ENCODE measurements at regions not wholly inside any gene's neighbourhood (a gene's known extent, or its start where the extent isn't known, plus 50 kb on each side); places are given as distances from the start of the nearest gene placed in this dataset.
"Not testable (repeated sequence)": the region's sequence is repeated elsewhere in the genome, so short reads cannot be mapped to it uniquely, and the experiment has no call there.

- Histone ChIP-seq H2AFZ (no peak overlapping the region), H3K9me3 (ENCODE audit: low read depth) (no peaks in the 10 kb centered on the region), H3K4me1 (ENCODE audit: insufficient read depth) (no peaks in the 10 kb centered on the region), H3K36me3 (replicated peaks; ENCODE audit: insufficient read depth, low read depth) (no peaks in the 10 kb centered on the region), H3K9me2 (replicated peaks; ENCODE audit: insufficient read depth) (no peaks in the 10 kb centered on the region), H3K79me2 (no peaks in the 10 kb centered on the region), H3K4me3 (no peak overlapping the region), H3K4me2 (no peak overlapping the region), H3K27ac (no peak overlapping the region), H3K27me3 (no peaks in the 10 kb centered on the region), H4K20me1 (ENCODE audit: insufficient read depth, poor library complexity, severe bottlenecking) (no peaks in the 10 kb centered on the region)
- WGBS (ENCODE audit: low lambda C conversion rate, missing lambda C conversion rate), result 92% methylated on average over 1 of the region's 1 CpG
- no peak for DNase-seq (ENCODE audit: low spot score)
- TF ChIP-seq EZH2 (IDR thresholded peaks at IDR 0.05; ENCODE audit: borderline replicate concordance) (no peak), CTCF (IDR thresholded peaks at IDR 0.05; ENCODE audit: poor library complexity) (no peak), EZH2phosphoT487 (IDR thresholded peaks at IDR 0.05; ENCODE audit: low read depth, severe bottlenecking, unreplicated experiment) (no peak)
These were observed 339.3 kb downstream of the NSUN3 start for GRCh38 chr3:94402126-94402525.

GRCh38 chr3:94405258-94406035 is 342.6 kb downstream of the NSUN3 start:
- TF ChIP-seq CTCF (IDR thresholded peaks at IDR 0.05; ENCODE audit: poor library complexity) (no peak), EZH2phosphoT487 (IDR thresholded peaks at IDR 0.05; ENCODE audit: low read depth, severe bottlenecking, unreplicated experiment) (no peak), EZH2 (IDR thresholded peaks at IDR 0.05; ENCODE audit: borderline replicate concordance) (no peak)
- Histone ChIP-seq H3K27ac (no peak overlapping the region), H3K9me3 (ENCODE audit: low read depth) (no peaks in the 10 kb centered on the region), H3K4me1 (ENCODE audit: insufficient read depth) (no peaks in the 10 kb centered on the region), H3K9me2 (replicated peaks; ENCODE audit: insufficient read depth) (no peaks in the 10 kb centered on the region), H3K79me2 (no peaks in the 10 kb centered on the region), H4K20me1 (ENCODE audit: insufficient read depth, poor library complexity, severe bottlenecking) (no peaks in the 10 kb centered on the region), H3K36me3 (replicated peaks; ENCODE audit: insufficient read depth, low read depth) (no peaks in the 10 kb centered on the region), H3K4me2 (no peak overlapping the region), H3K27me3 (no peaks in the 10 kb centered on the region), H2AFZ (no peak overlapping the region), H3K4me3 (no peak overlapping the region)
- DNase-seq (ENCODE audit: low spot score), result no peak
- WGBS (ENCODE audit: low lambda C conversion rate, missing lambda C conversion rate), result 89% methylated on average over 5 of the region's 5 CpGs

- no peak for DNase-seq (ENCODE audit: low spot score)
- no peaks in the 10 kb centered on the region for H3K79me2 ChIP-seq
- H3K4me2 ChIP-seq, result no peak overlapping the region
- no peaks in the 10 kb centered on the region for H3K27me3 ChIP-seq
- H3K4me1 ChIP-seq (ENCODE audit: insufficient read depth), result no peaks in the 10 kb centered on the region
- no peaks in the 10 kb centered on the region for H3K9me3 ChIP-seq (ENCODE audit: low read depth)
- TF ChIP-seq EZH2phosphoT487 (IDR thresholded peaks at IDR 0.05; ENCODE audit: low read depth, severe bottlenecking, unreplicated experiment), result no peak
- TF ChIP-seq CTCF (IDR thresholded peaks at IDR 0.05; ENCODE audit: poor library complexity), result no peak
- TF ChIP-seq EZH2 (IDR thresholded peaks at IDR 0.05; ENCODE audit: borderline replicate concordance), result no peak
- H3K36me3 ChIP-seq (replicated peaks; ENCODE audit: insufficient read depth, low read depth), result no peaks in the 10 kb centered on the region
- no peak overlapping the region for H3K27ac ChIP-seq
- H3K9me2 ChIP-seq (replicated peaks; ENCODE audit: insufficient read depth), result no peaks in the 10 kb centered on the region
- no peak overlapping the region for H3K4me3 ChIP-seq
- no peak overlapping the region for H2AFZ ChIP-seq
- H4K20me1 ChIP-seq (ENCODE audit: insufficient read depth, poor library complexity, severe bottlenecking), result no peaks in the 10 kb centered on the region
These were observed 343.7 kb downstream of the NSUN3 start for GRCh38 chr3:94406595-94406994.

GRCh38 chr3:94412936-94413335 is 350.1 kb downstream of the NSUN3 start:
- not testable (repeated sequence) for H3K36me3 ChIP-seq (replicated peaks; ENCODE audit: insufficient read depth, low read depth); H4K20me1 ChIP-seq (ENCODE audit: insufficient read depth, poor library complexity, severe bottlenecking); H3K4me2 ChIP-seq; H3K9me2 ChIP-seq (replicated peaks; ENCODE audit: insufficient read depth); DNase-seq (ENCODE audit: low spot score); H3K4me3 ChIP-seq; H3K27ac ChIP-seq; H3K27me3 ChIP-seq; H3K79me2 ChIP-seq; H2AFZ ChIP-seq; H3K4me1 ChIP-seq (ENCODE audit: insufficient read depth); H3K9me3 ChIP-seq (ENCODE audit: low read depth)
- WGBS (ENCODE audit: low lambda C conversion rate, missing lambda C conversion rate), result 90% methylated on average over 4 of the region's 4 CpGs
